ENCODE measurements at regions not wholly inside any gene's neighbourhood (a gene's known extent, or its start where the extent isn't known, plus 50 kb on each side); places are given as distances from the start of the nearest gene placed in this dataset.

DNA sequence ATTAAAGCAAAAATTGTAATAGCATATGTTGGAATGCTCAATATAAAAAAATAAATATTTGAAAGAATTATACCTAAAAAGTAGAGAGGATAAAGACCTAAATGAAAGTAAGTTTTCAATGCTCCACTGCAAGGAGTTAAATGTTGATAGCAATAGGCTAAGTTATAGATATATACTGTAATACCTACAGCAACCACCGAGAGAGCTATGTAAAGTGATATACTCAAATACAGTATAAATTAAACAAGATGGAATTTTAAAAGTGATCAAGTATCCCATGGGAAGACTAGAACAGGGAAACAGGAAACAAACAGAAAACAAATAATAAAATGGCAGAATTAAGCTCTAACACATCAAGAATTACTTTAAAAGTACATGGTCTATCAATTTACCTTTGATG is 73.9 kb downstream of the CASP3 start:
- DNase-seq (ENCODE audit: low spot score) = no peak

DNA sequence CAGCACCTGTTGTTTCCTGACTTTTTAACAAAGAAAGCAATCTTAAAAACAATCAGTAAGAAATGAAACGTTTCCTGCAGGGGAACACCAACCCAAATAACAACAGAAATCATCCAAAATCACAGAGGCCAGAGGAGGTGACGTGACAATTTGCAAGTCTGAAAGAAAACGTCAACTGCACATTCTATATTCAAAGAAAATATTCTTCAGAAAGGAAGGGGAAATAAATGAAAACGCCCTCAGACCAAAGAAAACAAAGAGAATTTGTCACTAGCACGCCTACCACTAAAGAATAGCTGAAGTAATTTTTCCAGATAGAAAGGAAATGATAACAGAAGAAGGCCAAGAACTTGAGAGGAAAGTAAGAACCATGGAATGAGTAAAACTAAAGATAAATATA is 74.4 kb downstream of the CASP3 start:
- no peak for DNase-seq (ENCODE audit: low spot score)

DNA sequence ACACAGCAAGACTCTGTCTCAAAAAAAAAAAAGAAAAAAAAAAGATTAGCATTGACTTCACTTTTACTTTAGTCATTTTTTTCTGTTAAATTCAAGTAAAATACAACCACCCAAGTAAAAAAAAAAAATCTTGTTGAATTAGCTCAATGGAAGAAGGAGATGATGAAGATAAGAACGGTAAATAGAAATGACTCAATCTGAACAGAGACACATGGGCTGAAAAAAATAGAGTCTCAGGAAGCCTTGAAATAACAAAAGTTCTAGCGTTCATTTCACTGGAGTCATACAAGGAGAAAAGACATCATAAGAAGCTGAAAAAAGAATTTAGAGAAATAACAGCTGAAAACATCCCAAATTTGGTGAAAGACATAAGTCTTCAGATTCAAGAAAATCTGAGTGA is 75.5 kb downstream of the CASP3 start:
- no peak for DNase-seq (ENCODE audit: low spot score)

DNA sequence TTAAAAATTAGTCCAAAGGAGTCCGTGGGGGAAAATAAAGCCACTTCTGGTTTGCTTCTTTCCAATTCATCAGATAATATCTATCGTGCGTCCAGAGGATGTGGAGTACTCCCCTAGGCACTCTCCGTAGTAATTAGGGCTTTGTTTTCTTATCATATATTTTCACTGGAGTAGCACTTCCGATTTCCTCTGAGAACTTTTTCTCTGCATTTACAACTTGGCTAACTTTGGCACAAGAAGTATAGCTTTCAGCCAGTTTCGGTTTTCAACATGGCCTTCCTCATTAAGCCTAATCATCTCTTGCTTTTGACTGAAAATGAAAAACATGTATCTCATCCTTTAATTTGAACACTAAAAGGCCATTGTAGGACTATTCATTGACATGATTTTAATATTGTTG is 80.5 kb downstream of the CASP3 start:
- no peak for DNase-seq (ENCODE audit: low spot score)

DNA sequence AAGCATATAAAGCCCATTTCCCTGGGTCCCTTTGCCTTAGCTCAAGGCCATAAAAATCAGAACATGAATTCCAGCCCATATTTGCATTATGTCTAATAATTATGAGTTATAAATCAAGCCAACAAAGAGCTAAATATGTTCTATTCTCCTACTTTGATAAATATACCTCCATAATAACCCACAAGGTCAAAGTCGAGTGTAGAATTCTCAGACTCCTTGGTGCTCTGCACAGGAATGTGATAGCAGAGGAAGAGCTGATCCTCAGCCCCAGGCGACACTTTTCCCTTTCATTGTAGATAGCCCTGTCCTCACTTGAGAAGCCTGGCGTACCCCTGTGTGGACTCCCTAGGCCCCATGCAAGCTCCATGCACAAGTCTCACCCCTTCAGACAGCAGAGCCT is 85.6 kb downstream of the CASP3 start:
- DNase-seq (ENCODE audit: low spot score) = no peak

DNA sequence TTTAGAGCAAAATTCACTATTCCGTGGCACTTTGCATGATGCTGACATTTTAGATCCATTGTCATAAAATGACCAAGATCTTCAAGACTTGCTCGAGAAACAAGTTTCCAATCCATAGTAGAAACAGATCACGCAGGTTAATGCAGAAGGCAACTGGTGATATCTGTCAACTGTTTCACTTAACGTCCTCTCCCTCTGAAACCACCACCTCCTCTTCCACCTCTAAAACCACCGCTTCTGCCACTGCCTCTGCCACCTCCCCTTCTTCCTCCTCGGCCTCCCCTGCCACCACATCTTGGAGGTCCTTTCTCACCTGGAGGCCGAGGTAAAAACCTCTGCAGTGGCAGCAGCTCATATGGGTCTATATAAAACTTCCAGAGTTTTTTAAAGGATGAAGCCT is 84.6 kb upstream of the IRF2 start:
- no peak for DNase-seq (ENCODE audit: low spot score)

DNA sequence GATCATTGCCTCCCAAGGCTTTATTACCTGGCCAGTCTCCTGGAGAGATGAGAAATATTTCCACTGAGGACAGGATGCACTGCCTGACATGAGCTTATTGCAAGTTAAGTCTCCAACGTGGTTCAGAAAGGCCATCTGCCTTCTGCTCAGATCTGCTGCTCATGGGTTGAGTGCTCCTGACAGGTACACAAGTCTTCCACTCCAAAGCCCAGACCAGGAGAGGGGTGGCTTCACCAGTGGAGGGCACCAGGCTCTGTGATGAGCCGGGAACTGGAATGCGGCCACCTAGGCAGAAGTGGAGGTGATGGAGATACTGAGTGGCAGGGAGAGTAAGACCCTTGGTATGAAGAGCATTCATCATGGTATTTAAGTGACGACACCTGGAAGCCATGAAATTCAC is 79.5 kb upstream of the IRF2 start:
- no peak for DNase-seq (ENCODE audit: low spot score)

DNA sequence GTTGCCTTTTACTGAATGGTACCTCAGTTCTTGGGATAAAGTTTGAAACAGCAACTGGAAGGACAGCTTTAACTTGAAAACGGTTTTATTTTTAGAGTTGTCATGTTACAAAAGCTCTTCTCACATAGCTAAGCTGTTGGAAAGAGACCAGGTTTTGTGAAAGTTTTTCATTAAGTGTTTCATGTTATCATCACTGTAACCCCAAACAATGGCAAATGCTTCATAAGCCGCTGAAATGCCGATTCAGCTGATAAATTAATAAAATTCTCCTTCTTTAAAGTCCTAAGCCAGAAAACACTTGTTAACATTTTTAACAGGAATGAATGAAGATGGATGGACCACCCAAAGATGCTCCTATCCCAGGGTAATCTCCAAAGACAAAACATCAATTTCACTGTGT is 76.1 kb upstream of the IRF2 start:
- DNase-seq (ENCODE audit: low spot score) = no peak

DNA sequence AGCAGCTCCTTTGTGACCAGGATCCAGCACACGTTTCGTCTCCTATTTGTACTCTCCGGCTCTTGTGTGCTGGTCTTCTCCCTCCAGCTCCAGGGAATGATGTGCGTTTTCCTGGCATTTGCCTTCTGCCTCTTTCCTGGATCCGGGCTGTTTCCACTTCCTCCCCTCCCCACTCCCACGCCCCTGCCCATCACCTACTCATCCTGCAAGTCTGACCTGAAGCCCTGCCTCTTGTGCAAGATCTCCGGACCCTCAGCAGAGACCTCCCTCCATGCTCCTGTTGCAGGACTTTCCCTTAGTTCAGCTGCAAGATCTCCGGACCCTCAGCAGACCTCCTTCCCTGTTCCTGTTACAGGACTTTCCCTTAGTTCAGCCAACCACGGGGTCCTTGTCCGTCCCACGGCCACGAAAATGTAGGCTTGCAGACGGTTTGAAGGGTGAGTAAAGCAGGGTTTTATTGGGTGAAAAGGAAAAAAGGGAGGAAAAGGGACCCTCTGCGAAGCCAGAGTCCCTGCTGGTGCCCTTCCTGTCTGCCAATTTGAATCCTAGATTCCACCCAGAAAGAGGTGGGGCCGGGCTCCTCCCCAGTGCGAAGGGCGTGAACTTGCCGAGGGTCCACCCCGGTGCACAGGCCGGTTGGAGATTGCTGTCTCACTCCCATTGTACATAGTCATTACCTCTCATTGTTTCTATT is 74.4 kb upstream of the IRF2 start:
- no peak for DNase-seq (ENCODE audit: low spot score)

DNA sequence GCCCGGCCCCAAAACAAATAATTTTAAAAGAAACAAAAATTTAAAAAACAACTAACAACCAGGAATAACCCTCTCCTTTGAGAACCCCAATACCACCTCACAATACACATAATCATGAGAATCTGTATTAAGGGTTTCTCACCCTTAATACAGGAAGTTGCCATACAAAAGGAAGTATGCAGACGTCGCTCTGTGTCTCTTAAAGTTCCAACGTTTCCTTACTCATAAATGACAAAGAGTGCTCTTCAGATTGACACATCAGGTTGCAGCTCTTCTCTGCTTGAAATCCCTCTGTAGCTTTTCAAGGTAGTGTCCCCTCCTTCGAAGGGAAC is 73.9 kb upstream of the IRF2 start:
- no peak for DNase-seq (ENCODE audit: low spot score)

DNA sequence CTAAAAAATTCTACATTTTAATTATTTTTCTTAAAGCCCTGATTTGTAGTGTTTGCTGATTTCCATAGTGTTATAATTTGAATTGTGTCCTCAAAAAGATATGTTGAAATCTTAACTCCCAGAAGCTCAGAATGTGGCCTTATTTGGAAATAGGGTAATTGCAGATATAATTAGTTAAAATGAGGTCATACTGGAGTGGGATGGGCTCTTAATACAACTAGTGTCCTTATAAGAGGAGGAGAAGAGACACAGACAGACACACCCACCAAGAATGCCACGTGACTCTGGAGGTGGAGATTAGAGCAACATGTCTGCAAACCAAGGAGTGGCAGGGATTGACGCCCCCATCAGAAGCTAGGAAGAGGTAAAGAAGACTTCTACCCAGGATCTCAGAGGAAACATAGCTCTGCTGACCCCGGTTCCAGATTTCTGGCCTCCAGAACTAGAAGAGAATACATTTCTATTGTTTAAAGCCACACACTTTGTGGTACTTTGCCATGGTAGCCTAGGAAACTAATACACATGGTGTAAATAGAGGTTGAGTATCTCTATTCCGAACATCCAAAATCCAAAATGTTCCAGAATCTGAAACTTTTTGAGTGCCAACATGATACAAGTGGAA is 70.5 kb upstream of the IRF2 start:
- no peak for DNase-seq (ENCODE audit: low spot score)

DNA sequence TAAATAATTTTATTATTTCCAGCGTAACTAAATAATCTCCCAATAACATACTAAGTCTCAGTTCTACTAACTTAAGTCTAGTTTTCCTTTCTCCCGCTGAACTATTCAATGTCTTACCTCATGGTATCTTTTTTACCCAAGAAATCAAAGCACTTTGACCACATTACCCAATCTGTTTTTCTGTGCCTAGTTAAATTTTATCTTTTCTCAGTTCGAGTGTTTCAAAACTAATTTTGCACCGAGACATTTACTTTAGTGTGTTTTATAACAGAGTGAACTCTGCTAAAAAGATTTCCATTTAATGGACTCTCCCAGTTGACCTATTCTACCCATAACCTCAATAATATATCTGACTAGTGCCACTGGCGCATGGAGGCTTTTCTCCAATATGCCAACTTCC is 67.6 kb upstream of the IRF2 start:
- no peak for DNase-seq (ENCODE audit: low spot score)

DNA sequence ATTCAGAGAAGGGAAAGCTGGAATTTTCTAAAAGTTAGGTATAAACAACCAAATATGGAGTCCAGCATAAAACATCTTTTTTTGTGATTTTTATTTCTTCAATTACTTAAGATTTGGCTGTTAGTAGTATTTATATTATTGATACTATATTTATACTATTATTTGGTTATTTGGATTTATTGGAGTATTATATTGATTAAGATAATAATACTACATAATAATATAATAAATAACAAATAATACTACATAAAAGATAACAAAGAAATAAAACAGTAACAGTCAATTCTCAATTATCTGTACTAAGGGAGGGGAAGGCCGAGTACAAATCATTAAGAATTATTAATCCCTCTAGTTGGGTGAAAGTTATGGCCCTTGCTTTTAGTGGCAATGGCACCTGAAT is 66.0 kb upstream of the IRF2 start:
- no peak for DNase-seq (ENCODE audit: low spot score)

DNA sequence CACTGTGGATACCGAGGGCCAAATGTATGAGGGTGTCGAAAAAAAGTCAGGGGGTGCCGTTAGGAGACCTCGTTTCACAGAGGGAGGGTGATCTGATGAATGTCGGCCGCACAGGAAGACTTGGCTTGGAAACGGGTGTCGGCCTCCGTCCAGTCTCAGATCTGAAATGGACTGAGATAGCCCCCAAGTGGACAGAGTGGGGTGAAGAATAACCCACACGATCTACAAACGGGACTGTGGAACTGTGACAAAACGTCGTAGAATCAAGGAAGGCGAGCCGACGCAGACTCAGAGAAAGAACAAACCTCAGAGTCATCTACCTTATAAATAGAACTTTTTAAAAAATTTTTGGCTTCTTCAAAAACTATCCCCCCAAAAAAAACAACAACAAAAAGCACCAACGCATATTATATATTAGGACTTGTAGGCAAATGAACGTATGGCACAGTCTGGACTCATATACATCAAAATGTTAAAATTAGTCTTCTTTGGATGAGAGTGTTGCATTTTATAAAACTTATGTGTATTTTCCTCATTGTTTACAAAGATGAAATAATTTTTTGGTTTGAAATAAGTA is 63.8 kb upstream of the IRF2 start:
- peak; percentile 83 for DNase-seq (ENCODE audit: low spot score)

DNA sequence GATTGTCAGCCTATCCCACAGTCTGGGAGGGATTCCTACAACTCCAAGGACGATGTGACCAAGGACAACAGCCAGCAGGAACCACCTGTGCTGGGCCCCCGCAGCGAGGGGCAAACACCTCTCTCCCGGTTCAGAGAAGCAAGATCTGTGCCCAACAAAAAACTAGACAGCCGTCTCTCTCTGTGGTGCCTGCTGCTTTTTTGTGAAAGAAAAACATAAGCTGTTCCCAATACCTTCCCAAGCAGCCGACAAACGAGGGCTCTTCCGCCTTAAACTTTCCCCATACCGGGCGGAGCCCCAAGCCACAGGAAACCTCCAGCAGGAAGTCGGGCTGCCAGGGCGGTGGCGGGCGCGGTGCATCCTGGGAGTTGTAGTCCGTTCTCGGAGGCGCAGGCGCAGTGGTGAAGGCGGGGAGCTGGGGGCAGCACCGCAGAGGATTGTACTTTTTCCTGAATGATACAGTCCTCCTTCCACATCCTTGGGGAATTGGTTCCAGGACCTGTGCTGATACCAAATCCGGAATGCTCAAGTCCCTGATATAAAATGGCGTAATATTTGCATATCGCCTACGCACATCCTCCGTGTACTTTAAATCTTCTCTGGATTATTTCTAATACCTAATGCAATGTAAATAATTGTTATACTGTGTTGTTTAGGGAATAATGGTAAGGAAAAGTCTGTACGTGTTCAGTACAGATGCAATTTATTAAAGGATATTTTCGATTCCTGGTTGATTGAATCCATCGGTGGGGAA is 63.1 kb upstream of the IRF2 start:
- DNase-seq (ENCODE audit: low spot score) = peak; percentile 89

DNA sequence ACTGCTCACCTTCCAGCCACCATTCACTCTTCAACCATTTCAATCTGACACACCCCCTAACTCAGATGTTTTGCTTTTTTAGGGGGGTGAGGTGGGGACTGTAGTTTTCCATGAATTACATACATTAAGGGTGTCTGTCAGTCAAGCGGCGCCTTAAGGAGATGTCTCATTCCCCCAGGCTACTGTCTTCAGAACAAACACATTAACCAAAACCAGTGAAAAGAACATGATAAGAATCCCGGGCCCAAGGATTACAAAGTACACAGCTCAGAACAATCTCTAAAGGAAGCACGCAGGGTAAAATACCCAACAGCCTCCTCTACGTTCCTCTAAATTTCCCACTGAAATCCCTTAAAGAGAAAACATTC is 62.5 kb upstream of the IRF2 start:
- peak; percentile 23 for DNase-seq (ENCODE audit: low spot score)

DNA sequence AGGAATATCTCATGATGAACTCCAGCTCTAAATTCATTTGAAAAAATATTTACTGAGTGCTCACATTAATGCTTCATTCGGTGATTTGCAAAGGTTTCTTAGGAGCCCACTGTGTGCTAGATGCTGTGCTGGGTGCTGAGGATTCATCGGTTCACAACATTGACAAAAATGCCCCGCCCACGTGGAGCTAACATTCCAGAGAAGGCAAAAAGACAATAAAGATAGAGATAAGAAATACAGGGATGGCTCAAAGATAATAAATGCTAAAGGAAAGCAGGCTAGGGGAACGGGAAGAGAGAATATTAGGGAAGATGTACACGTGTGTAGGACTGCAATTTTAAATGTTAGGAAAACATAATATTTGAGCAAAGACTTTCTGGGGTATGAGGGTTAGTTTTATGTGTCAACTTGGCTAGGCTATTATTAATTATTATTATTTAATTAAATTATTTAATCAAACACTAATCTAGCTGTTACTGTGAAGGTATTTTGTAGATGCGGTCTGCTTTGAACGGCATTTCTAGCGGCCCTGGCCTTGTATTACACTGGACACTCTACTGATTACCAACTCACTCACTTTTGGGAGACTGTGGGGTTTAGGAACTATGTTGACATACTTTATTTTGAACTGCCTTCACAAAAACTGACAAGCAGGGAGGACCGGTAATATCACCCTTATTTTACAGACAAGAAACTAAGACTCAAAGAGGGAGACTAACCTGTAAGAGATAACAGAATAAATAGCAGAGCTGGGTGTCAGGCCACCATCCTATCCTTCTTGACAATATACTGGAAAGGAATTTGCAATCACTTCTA is 61.9 kb upstream of the IRF2 start:
- DNase-seq (ENCODE audit: low spot score) = no peak

DNA sequence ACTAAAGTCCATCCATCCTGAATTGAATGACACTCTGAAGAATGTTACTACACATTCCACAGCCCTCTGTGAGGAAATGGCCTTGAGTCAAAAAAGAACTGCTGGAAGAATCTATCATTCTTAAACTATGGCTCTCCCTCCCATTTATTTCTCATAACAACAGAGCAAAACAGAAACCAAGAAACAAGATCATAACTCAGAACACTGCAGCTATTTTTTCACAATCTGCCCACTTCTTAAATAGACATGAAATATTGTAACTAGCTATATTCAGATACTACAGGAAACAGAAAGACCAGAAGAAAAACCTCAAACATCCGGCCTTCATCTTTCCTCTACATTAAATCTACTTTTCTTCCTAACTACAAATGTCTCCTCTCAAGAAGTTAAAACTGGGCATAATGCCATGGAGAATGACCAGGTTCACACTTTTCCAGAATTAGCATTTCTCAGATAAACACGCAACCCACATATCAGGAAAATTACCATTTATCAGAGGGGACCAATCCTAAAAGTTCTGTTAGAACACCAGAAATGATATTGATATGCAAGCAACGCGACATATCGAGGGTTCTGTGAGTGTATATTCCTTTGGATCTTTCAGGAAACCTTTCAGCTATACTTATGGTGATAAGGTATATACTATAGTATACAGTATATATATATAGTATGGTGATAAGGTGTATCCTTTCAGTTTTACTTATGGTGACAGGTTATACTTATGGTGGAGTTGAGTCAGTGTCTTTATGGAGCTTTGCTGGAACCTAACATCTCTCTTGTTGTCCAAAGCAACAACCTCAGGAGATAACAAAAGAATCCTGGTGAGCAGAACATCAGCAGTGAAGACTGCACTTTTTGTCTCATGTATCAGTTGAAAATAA is 60.4 kb upstream of the IRF2 start:
- DNase-seq (ENCODE audit: low spot score) = peak; percentile 54

DNA sequence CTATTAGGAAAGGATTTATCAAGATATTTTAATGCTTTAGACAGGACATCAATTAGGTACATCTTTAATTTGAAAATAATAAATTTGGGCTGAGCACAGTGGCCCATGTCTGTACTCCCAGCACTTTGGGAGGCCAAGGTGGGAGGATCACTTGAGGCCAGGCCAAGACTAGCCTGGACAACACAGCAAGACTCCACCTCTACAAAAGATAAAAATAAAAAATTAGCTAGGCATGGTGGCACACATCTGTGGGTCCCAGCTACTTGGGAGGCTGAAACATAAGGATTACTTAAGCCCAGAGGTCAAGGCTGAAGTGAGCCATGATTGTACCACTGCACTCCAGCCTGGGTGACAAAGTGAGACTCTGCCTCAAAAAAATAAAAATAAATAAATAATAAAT is 59.6 kb upstream of the IRF2 start:
- no peak for DNase-seq (ENCODE audit: low spot score)

DNA sequence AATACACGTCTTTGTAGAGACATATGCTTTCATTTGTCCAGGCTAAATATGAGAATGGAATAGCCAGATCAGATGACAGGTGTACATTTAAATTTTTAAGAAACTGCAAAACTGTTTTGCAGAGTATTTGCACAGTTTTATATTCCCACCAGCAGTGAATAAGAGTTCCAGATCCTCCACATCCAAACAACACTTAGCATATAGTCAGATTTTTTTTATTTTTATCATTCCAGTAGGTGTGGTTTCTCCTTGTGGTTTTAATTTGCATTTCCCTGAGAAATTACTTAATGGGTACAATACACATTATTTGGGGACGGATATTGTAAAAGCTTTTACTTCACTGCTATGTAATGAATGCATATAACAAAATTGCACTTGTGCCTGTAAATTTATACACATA is 56.7 kb upstream of the IRF2 start:
- no peak for DNase-seq (ENCODE audit: low spot score)

DNA sequence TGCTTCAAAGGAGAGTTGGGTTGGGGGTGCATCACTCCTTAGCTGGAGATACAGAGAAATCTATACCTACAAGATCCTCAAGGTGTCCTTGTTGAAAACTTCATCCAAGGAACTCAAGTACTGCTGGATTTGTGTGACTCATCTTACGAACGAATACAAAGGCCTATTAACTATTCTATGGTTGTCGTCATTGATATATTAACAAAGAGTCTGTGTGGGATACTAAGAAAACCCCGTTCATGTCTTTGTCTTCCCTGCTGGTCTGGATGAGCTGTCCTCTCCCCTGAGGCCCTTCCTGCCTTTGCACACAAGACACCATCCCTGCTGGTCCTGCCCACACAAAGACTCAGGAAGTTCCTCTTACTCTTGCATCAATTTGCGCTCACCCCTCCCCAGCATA is 54.9 kb upstream of the IRF2 start:
- no peak for DNase-seq (ENCODE audit: low spot score)

DNA sequence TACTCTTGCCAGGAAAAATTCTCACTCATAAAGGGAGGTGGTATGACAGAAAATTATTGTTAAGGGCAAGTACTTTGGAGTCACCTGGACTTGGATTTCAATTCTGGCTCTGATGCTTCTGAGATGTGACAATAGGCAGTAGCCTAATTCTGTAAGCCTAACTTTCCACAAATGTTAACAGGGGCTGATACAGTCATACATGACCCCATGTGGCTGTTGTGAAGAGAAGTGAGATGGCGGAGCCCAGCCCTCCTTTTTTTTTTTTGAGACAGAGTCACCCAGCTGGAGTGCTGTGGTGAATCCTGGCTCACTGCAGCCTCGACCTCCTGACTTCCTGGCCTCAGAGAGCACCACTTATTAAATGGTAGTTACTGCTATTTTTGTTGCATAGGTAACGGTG is 54.4 kb upstream of the IRF2 start:
- DNase-seq (ENCODE audit: low spot score) = no peak
